CD14-positive monocyte (primary cell): ENCODE measurements at regions not wholly inside any gene's neighbourhood (a gene's known extent, or its start where the extent isn't known, plus 50 kb on each side); places are given as distances from the start of the nearest gene placed in this dataset.
"Not testable (repeated sequence)": the region's sequence is repeated elsewhere in the genome, so short reads cannot be mapped to it uniquely, and the experiment has no call there.

Experiments
- DNase-seq, 3 donors: peaks; one replicate each; pipeline ENCODE4 v3.0.0-alpha.2; 2011 to 2022
- H2AFZ ChIP-seq: 2 replicates; pipeline ENCODE4 v1.6.0; 2012; ENCODE audit warnings: mild to moderate bottlenecking, low read depth, low read length, inconsistent platforms; ENCODE audit not compliant: insufficient read depth, poor library complexity, severe bottlenecking
- H3K27ac ChIP-seq, 2 donors: 1 replicate in 1 of 2; 2 replicates in 1 of 2; pipeline ENCODE4 v1.5.1; 2012 to 2013; ENCODE audit warnings: low read length in 2 of 2, control low read depth in 1 of 2, inconsistent platforms in 1 of 2, low read depth in 1 of 2, mild to moderate bottlenecking in 1 of 2
- H3K27me3 ChIP-seq, 2 donors: one replicate each; pipeline versions ENCODE4 v1.6.0 to v1.6.1; 2011 to 2013; ENCODE audit warnings: low read length in 2 of 2; ENCODE audit not compliant: control insufficient read depth in 2 of 2, insufficient read depth in 2 of 2
- H3K36me3 ChIP-seq, 2 donors: replicated peaks in 1 of 2; 1 replicate in 1 of 2; 2 replicates in 1 of 2; pipeline versions ENCODE4 v1.5.1 to v1.6.1; 2012 to 2013; ENCODE audit warnings: low read length in 2 of 2, control low read depth in 1 of 2, inconsistent platforms in 1 of 2, mild to moderate bottlenecking in 1 of 2; ENCODE audit not compliant: insufficient read depth in 2 of 2, control insufficient read depth in 1 of 2
- H3K4me1 ChIP-seq, 2 donors: 1 replicate in 1 of 2; 2 replicates in 1 of 2; pipeline versions ENCODE4 v1.5.1 to v1.6.1; 2012 to 2013; ENCODE audit warnings: low read length in 2 of 2, control low read depth in 1 of 2, inconsistent platforms in 1 of 2, mild to moderate bottlenecking in 1 of 2, moderate library complexity in 1 of 2; ENCODE audit not compliant: insufficient read depth in 2 of 2, control insufficient read depth in 1 of 2
- H3K4me2 ChIP-seq: replicated peaks from 2 replicates; pipeline ENCODE3; 2012; ENCODE audit warnings: low read length, moderate library complexity, mild to moderate bottlenecking; ENCODE audit not compliant: poor library complexity, severe bottlenecking; ENCODE audit errors: extremely low read depth
- H3K4me3 ChIP-seq, 3 experiments: fragments of 200-600 bp in 1 of 3; sonication (generic) in 1 of 3; replicated peaks in 1 of 3; 1 replicate in 2 of 3; 2 replicates in 1 of 3; pipeline ENCODE4 v1.5.1; 2011 to 2013; ENCODE audit warnings: low read length in 3 of 3, mild to moderate bottlenecking in 3 of 3, control low read depth in 2 of 3, low read depth in 2 of 3, inconsistent platforms in 1 of 3, moderate library complexity in 1 of 3
- H3K79me2 ChIP-seq: 2 replicates; pipeline ENCODE4 v1.6.0; 2012; ENCODE audit warnings: mild to moderate bottlenecking, control low read depth, inconsistent platforms, low read length, moderate library complexity; ENCODE audit not compliant: insufficient read depth
- H3K9ac ChIP-seq: 2 replicates; pipeline ENCODE4 v1.6.0; 2017; ENCODE audit warnings: low read length, mild to moderate bottlenecking; ENCODE audit not compliant: insufficient read depth, poor library complexity, severe bottlenecking
- H3K9me3 ChIP-seq, 2 donors: replicated peaks in 1 of 2; 1 replicate in 1 of 2; 2 replicates in 1 of 2; pipeline versions ENCODE4 v1.5.1 to v1.6.1; 2012 to 2013; ENCODE audit warnings: low read length in 2 of 2, control low read depth in 1 of 2; ENCODE audit not compliant: control insufficient read depth in 1 of 2, insufficient read depth in 1 of 2
- H4K20me1 ChIP-seq: 2 replicates; pipeline ENCODE4 v1.6.0; 2012; ENCODE audit warnings: mild to moderate bottlenecking, low read length, control low read depth, moderate library complexity; ENCODE audit not compliant: insufficient read depth
- H3K27ac Mint-ChIP-seq, 7 donors: one replicate each; pipeline ENCODE4 v1.8.0; 2020; ENCODE audit warnings: mild to moderate bottlenecking in 7 of 7, mixed read lengths in 7 of 7, moderate library complexity in 6 of 7, inconsistent platforms in 2 of 7
- H3K27me3 Mint-ChIP-seq, 3 donors: one replicate each; pipeline ENCODE4 v1.8.0; 2021 to 2022; ENCODE audit warnings: low read depth in 3 of 3, mild to moderate bottlenecking in 3 of 3, mixed read lengths in 3 of 3, moderate library complexity in 3 of 3, inconsistent platforms in 1 of 3
- H3K36me3 Mint-ChIP-seq, 2 donors: one replicate each; pipeline ENCODE4 v1.8.0; 2020; ENCODE audit warnings: mixed read lengths in 2 of 2, inconsistent platforms in 1 of 2, mild to moderate bottlenecking in 1 of 2
- H3K4me1 Mint-ChIP-seq: one replicate; pipeline ENCODE4 v1.8.0; 2020; ENCODE audit warnings: mild to moderate bottlenecking, mixed read lengths
- H3K4me3 Mint-ChIP-seq, 2 donors: one replicate each; pipeline ENCODE4 v1.8.0; 2020; ENCODE audit warnings: mild to moderate bottlenecking in 2 of 2, mixed read lengths in 2 of 2, moderate library complexity in 1 of 2
- H3K9me3 Mint-ChIP-seq, 7 donors: one replicate each; pipeline ENCODE4 v1.8.0; 2020 to 2022; ENCODE audit warnings: mixed read lengths in 7 of 7, mild to moderate bottlenecking in 6 of 7, moderate library complexity in 6 of 7, inconsistent platforms in 2 of 7
- WGBS: methylation state at CpG from one replicate; pipeline ENCODE4 v1.1.5; 2013; ENCODE audit warnings: missing lambda C conversion rate; ENCODE audit not compliant: insufficient coverage; 5-methylcytosine and 5-hydroxymethylcytosine counted together
- intact Hi-C, 2 donors: fragments of 100-400 bp; cut with micrococcal nuclease; formaldehyde crosslinking; loops; one replicate each; pipeline versions ENCODE4 v1.15.0 to v1.15.1; 2023
- TF ChIP-seq, protein P1 (sequence below): fragments of 200-600 bp; IDR thresholded peaks from one replicate; pipeline ENCODE4 v1.8.0; 2022; ENCODE audit warnings: antibody characterized with exemption, mild to moderate bottlenecking

DNA sequence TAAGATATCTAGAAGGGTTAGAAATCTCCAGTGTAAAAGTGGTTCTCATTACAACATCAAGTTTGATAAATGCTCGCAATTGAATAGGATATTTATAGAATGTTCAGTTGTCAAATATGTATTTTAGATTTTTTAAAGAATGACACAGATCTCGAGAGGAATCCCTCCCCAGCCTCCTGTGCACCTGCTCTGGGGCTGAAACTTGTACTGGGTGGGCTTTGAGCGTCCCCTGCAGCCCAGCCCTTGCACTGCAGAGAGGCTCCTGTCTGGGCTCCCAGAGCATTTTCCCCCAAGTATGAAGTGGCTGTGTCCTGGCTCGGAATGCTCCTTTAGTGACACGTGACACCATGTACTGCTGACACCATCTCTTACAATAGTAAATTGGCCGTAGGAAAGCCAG lies 499.6 kb downstream of the TMEM121 start:
- H3K79me2 ChIP-seq: no peaks in the 10 kb centered on the region
- Mint-ChIP-seq H3K4me3 (no peak overlapping the region), H3K9me3 (peaks cover 0 to 10% (median 0%) of the 10 kb centered on the region in 7 donors), H3K4me1 (peaks cover 2% of the 10 kb centered on the region), H3K36me3 (no peaks in the 10 kb centered on the region), H3K27ac (no peak overlapping the region), H3K27me3 (peaks cover 0 to 13% (median 3%) of the 10 kb centered on the region in 3 donors)
- no peaks in the 10 kb centered on the region for H3K9me3 ChIP-seq
- TF ChIP-seq, protein P1, sequence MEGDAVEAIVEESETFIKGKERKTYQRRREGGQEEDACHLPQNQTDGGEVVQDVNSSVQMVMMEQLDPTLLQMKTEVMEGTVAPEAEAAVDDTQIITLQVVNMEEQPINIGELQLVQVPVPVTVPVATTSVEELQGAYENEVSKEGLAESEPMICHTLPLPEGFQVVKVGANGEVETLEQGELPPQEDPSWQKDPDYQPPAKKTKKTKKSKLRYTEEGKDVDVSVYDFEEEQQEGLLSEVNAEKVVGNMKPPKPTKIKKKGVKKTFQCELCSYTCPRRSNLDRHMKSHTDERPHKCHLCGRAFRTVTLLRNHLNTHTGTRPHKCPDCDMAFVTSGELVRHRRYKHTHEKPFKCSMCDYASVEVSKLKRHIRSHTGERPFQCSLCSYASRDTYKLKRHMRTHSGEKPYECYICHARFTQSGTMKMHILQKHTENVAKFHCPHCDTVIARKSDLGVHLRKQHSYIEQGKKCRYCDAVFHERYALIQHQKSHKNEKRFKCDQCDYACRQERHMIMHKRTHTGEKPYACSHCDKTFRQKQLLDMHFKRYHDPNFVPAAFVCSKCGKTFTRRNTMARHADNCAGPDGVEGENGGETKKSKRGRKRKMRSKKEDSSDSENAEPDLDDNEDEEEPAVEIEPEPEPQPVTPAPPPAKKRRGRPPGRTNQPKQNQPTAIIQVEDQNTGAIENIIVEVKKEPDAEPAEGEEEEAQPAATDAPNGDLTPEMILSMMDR: no peak
- no peaks in the 10 kb centered on the region for H4K20me1 ChIP-seq
- no peaks in the 10 kb centered on the region for H3K36me3 ChIP-seq
- no peak overlapping the region for H3K4me2 ChIP-seq
- no peak overlapping the region for H3K4me3 ChIP-seq
- no peak for DNase-seq
- H3K9ac ChIP-seq: no peak overlapping the region
- H3K27me3 ChIP-seq: peaks cover 0 to 2% of the 10 kb centered on the region in 2 donors
- H3K4me1 ChIP-seq: no peaks in the 10 kb centered on the region
- intact Hi-C loops: no loop called here
- H3K27ac ChIP-seq: no peak overlapping the region
- no peak overlapping the region for H2AFZ ChIP-seq
- 88% methylated on average over 5 of the region's 6 CpGs for WGBS

DNA sequence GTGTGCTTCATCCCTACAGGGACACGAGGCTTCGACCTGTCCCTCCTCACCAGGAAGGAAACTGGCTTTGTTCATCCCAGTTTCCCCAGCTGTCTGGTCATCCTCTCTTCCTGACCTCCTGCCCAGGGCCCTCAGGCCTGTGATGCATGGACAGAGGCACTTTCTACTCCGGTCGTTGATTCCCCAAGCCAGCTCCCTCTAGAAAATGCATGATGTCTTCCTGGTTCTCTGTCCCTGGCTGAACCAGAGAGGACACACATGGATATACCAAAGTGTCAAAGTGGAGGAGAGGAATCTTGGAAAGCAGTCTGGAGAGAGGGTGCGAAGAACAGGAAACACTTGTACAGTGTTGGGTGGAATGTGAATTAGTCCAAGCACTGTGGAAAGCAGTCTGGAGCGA lies 501.4 kb downstream of the TMEM121 start:
- H3K27ac Mint-ChIP-seq, H3K4me2 ChIP-seq, intact Hi-C loops, H3K27ac ChIP-seq, H3K4me3 ChIP-seq, H3K36me3 Mint-ChIP-seq, H3K4me3 Mint-ChIP-seq, H3K4me1 ChIP-seq, H3K9ac ChIP-seq, H3K36me3 ChIP-seq, DNase-seq, H2AFZ ChIP-seq, H3K27me3 Mint-ChIP-seq, H3K27me3 ChIP-seq, H4K20me1 ChIP-seq, H3K9me3 ChIP-seq, H3K79me2 ChIP-seq, H3K4me1 Mint-ChIP-seq: not testable (repeated sequence)
- 77% methylated on average over 6 of the region's 6 CpGs for WGBS
- H3K9me3 Mint-ChIP-seq: peaks cover 0 to 12% (median 0%) of the 10 kb centered on the region in 7 donors
